HG03064 (cell line): ENCODE measurements at regions not wholly inside any gene's neighbourhood (a gene's known extent, or its start where the extent isn't known, plus 50 kb on each side); places are given as distances from the start of the nearest gene placed in this dataset.
"Not testable (repeated sequence)": the region's sequence is repeated elsewhere in the genome, so short reads cannot be mapped to it uniquely, and the experiment has no call there.

Experiments used
- ATAC-seq: cut with Tn5 transposase; IDR thresholded peaks from one replicate; pipeline ENCODE4 v1.9.1; 2021; ENCODE audit warnings: low read depth; ENCODE audit not compliant: unreplicated experiment

- no peak for ATAC-seq
These were observed 258.8 kb upstream of the ASIC2 start for GRCh38 chr17:33551911-33552310.

- no peak for ATAC-seq
These were observed 267.1 kb upstream of the ASIC2 start for GRCh38 chr17:33560165-33560564.

- ATAC-seq: no peak
These were observed 267.8 kb upstream of the ASIC2 start for GRCh38 chr17:33560871-33561270.

GRCh38 chr17:33561569-33562334 lies 268.7 kb upstream of the ASIC2 start:
- no peak for ATAC-seq

GRCh38 chr17:33562792-33563191 lies 269.7 kb upstream of the ASIC2 start:
- no peak for ATAC-seq

- ATAC-seq: no peak
These were observed 271.1 kb upstream of the ASIC2 start for GRCh38 chr17:33564146-33564545.

- no peak for ATAC-seq
These were observed 274.1 kb upstream of the ASIC2 start for GRCh38 chr17:33567223-33567622.

GRCh38 chr17:33572615-33573014 lies 279.5 kb upstream of the ASIC2 start:
- no peak for ATAC-seq

GRCh38 chr17:33574942-33575445 lies 281.9 kb upstream of the ASIC2 start:
- no peak for ATAC-seq

GRCh38 chr17:33579740-33580139 lies 286.6 kb upstream of the ASIC2 start:
- not testable (repeated sequence) for ATAC-seq

- no peak for ATAC-seq
These were observed 287.1 kb upstream of the ASIC2 start for GRCh38 chr17:33580215-33580614.

GRCh38 chr17:33582661-33583060 lies 289.6 kb upstream of the ASIC2 start:
- no peak for ATAC-seq

GRCh38 chr17:33583518-33584417 lies 290.7 kb upstream of the ASIC2 start:
- ATAC-seq: no peak

- no peak for ATAC-seq
These were observed 300.9 kb upstream of the ASIC2 start for GRCh38 chr17:33593991-33594390.

GRCh38 chr17:33595828-33596227 lies 302.7 kb upstream of the ASIC2 start:
- no peak for ATAC-seq

GRCh38 chr17:33596899-33597298 lies 303.8 kb upstream of the ASIC2 start:
- no peak for ATAC-seq

- no peak for ATAC-seq
These were observed 305.7 kb upstream of the ASIC2 start for GRCh38 chr17:33598797-33599196.

GRCh38 chr17:33602981-33603380 lies 309.9 kb upstream of the ASIC2 start:
- ATAC-seq: no peak

- no peak for ATAC-seq
These were observed 310.7 kb upstream of the ASIC2 start for GRCh38 chr17:33603789-33604188.

GRCh38 chr17:33611532-33611931 lies 318.4 kb upstream of the ASIC2 start:
- ATAC-seq: no peak

- no peak for ATAC-seq
These were observed 322.8 kb upstream of the ASIC2 start for GRCh38 chr17:33615861-33616260.
